GM12873 (cell line): ENCODE measurements at regions not wholly inside any gene's neighbourhood (a gene's known extent, or its start where the extent isn't known, plus 50 kb on each side); places are given as distances from the start of the nearest gene placed in this dataset.

Experiments used
- TF ChIP-seq, protein P1 (sequence below): IDR thresholded peaks from 2 replicates; pipeline ENCODE4 v1.5.1; 2012; ENCODE audit warnings: low read depth, mild to moderate bottlenecking, moderate library complexity, low read length, control low read depth; ENCODE audit not compliant: insufficient read depth; ENCODE audit errors: missing control alignments

GRCh38 chr16:49967012-49967559 is 57.9 kb upstream of the CNEP1R1 start:
- TF ChIP-seq, protein P1, sequence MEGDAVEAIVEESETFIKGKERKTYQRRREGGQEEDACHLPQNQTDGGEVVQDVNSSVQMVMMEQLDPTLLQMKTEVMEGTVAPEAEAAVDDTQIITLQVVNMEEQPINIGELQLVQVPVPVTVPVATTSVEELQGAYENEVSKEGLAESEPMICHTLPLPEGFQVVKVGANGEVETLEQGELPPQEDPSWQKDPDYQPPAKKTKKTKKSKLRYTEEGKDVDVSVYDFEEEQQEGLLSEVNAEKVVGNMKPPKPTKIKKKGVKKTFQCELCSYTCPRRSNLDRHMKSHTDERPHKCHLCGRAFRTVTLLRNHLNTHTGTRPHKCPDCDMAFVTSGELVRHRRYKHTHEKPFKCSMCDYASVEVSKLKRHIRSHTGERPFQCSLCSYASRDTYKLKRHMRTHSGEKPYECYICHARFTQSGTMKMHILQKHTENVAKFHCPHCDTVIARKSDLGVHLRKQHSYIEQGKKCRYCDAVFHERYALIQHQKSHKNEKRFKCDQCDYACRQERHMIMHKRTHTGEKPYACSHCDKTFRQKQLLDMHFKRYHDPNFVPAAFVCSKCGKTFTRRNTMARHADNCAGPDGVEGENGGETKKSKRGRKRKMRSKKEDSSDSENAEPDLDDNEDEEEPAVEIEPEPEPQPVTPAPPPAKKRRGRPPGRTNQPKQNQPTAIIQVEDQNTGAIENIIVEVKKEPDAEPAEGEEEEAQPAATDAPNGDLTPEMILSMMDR, result no peak

DNA sequence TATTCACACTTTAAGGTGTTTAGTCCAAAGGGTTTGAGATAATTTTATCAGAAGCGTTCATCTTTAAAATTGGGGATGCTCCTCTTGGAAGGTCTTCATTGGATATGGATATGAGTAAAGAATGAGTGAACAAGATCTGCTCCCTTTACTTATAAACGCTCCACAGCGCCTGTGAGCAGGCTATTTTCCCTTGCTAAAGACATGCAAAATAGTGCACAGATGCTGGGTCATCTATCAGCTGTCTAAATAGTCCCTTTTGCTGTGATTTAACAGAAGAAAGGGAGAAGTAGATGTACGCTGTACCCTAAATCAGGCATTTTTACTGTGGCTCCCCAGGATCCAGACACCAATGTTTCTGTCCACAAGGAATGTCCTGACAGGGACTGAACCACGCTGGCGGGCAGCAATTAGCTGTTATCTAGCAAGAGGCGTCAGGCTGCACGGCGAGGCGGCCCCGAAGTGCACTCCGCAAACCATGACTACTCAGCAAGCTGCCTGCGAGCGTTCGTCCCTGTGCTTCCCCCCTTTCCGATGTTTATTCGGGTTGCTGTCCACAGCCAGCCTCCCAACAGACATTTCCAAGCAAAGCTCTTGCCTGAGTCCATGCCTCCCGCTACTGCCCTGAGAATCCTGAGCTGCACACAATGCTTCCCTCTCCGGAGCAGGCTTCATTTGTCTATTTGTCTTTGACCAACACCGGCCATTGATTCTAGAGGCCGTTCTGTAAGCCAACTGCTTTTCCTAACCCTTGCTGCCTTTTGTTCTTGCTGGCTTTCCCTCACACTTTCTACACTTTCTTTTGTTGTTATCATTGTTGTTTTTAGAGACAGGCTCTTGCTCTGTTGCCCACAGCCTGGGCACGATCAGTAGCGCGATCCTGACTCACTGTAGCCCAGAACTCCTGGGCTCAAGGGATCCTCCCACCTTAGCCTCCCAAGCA is 55.7 kb upstream of the CNEP1R1 start:
- TF ChIP-seq, protein P1, result no peak

- TF ChIP-seq, protein P1, result no peak
Measured at GRCh38 chr16:49970797-49971431, 54.1 kb upstream of the CNEP1R1 start.

GRCh38 chr16:49972280-49972679 is 52.7 kb upstream of the CNEP1R1 start:
- TF ChIP-seq, protein P1, result no peak

DNA sequence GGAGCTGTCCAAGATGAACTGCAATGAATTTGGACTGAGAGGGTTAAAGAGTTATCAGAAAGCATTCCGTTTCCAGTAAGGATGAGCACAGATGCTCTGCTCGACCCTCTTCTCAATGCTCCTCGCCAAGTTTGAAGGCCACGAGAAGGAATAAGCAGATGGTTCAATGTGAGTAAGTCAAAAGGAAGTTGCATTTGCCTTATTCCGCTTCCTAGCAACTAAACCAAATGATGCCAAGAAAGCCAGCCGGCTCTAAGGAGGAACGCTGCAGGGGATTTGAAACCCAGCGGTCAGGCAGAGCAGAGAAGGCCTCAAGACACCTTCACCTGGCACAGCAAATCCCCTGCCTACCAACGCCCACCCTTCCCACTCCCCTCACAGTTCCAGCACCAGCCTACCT is 52.1 kb upstream of the CNEP1R1 start:
- TF ChIP-seq, protein P1, result no peak
